Activated CD4-positive, alpha-beta T cell treated with anti-CD3 and anti-CD28 coated beads, Interleukin-2, amount 50 U/mL, for 48 hours (primary cell): ENCODE measurements at regions not wholly inside any gene's neighbourhood (a gene's known extent, or its start where the extent isn't known, plus 50 kb on each side); places are given as distances from the start of the nearest gene placed in this dataset.

ENCODE experiments used
- DNase-seq, 2 experiments: peaks; one replicate each; pipeline ENCODE4 v3.0.0-alpha.2; 2020

DNA sequence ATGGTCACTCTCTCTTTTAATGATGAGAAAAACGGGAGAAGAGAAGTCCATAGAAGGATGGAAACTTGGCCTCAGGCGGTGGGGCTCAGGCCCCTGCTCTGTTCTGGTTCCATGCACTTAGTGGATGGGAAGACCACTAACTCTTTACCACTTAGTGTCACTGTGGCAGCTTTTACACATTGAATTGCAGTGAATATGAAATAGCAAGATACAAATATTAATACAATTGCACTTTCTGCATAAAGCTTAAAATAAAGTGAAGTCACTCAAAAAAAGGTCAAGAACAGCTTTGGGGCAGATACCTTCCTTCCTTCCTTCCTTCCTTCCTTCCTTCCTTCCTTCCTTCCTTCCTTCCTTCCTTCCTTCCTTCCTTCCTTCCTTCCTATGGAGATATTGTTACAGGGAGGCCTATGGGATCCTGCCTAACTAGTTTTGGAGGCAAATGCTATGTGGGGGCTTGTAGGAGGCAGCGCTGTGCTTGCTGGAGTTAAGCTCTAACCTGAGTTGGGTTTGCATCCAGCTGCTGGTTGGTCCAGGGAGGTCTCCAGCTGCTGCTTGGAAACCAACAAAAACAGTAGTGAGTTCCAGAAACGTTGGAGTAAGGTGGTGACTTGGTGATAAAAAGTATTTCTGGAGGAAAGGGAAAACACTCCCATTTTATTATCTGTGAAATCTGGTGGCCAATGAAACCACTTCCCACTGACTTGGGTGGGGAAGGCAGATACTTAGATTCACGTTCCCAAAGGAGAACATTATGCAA lies 62.3 kb upstream of the NKX2-2 start:
- no peak for DNase-seq

- no peak for DNase-seq
Measured at GRCh38 chr20:21575167-21575566, 61.3 kb upstream of the NKX2-2 start.

GRCh38 chr20:21574443-21574842 lies 60.6 kb upstream of the NKX2-2 start:
- no peak for DNase-seq

DNA sequence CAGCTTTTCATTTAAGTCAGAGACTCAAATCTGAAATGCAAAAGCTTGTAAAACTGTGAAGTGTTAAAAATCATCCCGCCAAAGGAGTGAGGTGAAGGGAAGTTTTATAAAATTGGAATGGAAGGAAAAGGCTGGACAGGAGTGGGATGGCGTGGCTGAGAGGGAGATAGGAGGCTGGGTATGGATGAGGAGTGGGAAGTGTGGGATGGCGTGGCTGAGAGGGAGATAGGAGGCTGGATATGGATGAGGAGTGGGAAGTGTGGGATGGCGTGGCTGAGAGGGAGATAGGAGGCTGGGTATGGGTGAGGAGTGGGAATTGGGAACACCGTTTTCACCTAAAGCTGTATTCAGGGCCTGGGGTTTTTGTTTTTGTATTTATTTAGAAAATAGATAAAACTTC lies 59.4 kb upstream of the NKX2-2 start:
- DNase-seq = no peak

GRCh38 chr20:21571841-21572690 lies 58.2 kb upstream of the NKX2-2 start:
- DNase-seq = no peak

DNA sequence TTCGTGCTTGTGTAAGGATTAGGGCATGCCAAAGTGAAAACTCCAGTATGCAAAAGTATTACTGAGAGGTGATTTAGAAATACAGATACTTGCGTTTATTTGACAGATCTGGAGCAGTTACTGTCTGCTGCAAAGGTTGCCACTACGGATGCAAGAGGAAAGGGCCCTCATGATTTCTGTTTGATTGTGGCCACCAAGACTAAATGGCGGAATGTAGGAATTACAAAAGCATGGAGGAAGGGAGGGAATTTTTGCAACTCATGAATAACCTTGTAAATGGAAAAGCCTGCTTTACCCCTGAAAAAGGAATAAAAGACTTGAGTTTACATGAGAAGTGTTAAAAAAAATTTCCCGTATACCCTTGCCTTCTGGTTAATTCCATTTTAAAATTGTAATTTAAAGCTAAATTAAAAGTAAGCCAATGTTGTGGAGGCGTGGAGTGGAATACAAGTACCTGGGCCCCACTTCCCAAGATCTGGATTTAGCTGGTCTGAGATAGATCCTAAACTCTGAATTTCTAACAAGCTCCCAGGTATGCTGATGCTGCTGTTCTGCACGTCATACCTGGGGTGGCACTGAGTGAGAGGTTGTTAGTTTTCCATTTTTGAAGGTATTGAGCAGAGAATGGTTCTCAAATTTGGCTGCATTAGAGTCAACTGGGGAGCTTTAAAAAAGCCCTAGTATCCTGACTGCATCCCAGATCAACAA lies 56.6 kb upstream of the NKX2-2 start:
- no peak for DNase-seq

DNA sequence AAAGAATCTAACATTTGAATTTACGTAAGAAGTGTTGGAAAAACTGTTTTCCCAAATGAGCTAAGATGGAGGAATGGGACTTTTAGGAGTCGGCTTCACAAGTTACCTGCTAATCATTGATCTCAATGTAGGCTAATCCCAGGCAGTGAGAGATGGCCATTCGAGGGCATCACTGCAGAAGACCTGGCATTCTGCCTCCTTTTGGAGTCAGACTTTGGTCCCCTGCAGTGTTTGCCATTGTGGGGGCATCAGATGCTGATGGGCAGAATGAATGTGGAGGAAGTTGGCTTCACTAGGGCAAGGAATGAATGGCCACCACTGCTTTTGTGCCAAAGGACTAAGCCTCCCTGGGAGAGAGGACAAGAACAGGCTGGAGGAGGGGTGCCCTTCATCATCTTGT lies 55.7 kb upstream of the NKX2-2 start:
- DNase-seq = no peak

DNA sequence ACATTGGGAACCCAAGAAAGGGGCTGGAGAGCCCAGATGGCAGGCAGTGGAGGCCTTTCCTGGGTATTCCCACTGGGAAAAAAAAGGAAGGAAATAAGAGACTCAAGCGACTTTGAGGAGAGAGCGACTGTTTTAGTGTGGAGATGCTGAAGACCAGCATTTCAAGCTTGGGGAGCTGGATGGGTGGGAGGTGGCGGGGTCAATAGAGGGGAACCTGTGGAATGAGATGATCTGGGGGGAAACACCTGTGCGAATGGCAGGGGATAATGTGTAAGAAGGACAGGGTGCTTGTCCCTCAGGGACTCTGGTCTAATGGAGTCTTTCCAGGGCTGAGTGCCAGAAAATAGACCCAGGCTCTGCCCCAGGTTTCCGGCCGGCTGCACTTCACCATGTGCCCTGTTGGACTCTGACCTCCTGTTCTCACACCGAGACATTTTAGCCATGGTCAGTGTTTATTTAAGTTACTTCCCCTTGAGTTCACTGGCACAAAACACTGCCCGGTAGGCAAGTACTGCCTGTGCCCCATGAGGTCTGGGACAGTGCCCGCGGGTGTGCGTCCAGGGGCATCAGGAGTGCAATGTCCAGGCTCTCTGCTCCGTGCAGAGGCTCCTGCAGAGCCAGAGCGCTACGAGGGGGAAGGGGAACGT lies 50.4 kb upstream of the NKX2-2 start:
- no peak for DNase-seq
